Body of pancreas (tissue), 4 donors: ENCODE measurements at regions not wholly inside any gene's neighbourhood (a gene's known extent, or its start where the extent isn't known, plus 50 kb on each side); places are given as distances from the start of the nearest gene placed in this dataset.

Experiments used
- CTCF ChIP-seq, 7 experiments: fragments of 450-650 bp in 4 of 7; fragments of 200-600 bp in 3 of 7; sonication (generic) in 3 of 7; IDR thresholded peaks; one replicate each; pipeline ENCODE4 v1.5.1; 2016 to 2019; ENCODE audit warnings: antibody characterized with exemption in 7 of 7
- POLR2A ChIP-seq, 3 donors: fragments of 450-650 bp; IDR thresholded peaks; one replicate each; pipeline ENCODE4 v1.6.1; 2016; ENCODE audit warnings: antibody characterized with exemption in 3 of 3, mild to moderate bottlenecking in 2 of 3

- no peak for TF ChIP-seq CTCF (IDR thresholded peaks at IDR 0.05)
- no peak for TF ChIP-seq POLR2A (IDR thresholded peaks at IDR 0.05)
Observed at GRCh38 chr6:48240287-48240686, 129.3 kb upstream of the PTCHD4 start.
